ENCODE measurements at regions not wholly inside any gene's neighbourhood (a gene's known extent, or its start where the extent isn't known, plus 50 kb on each side); places are given as distances from the start of the nearest gene placed in this dataset.

GRCh38 chr10:62631241-62631640, 173.3 kb upstream of the ADO start:
- Histone ChIP-seq H3F3A (ENCODE audit: low read depth) (no peaks in the 10 kb centered on the region), H3K9ac (no peak overlapping the region), H2AFZ (replicated peaks) (no peak overlapping the region), H3K4me2 (no peak overlapping the region), H3K9me3 (ENCODE audit: low read depth) (no peaks in the 10 kb centered on the region), H3K4me1 (no peaks in the 10 kb centered on the region), H3K4me3 (no peak overlapping the region), H3K27me3 (no peaks in the 10 kb centered on the region), H4K20me1 (ENCODE audit: low read depth) (no peaks in the 10 kb centered on the region), H3K36me3 (no peaks in the 10 kb centered on the region), H3K79me2 (ENCODE audit: low read depth) (no peaks in the 10 kb centered on the region), H3K27ac (no peak overlapping the region)
- TF ChIP-seq EZH2 (IDR thresholded peaks at IDR 0.05) (no peak), EZH2phosphoT487 (IDR thresholded peaks at IDR 0.05) (no peak)
- TF ChIP-seq, protein P1, sequence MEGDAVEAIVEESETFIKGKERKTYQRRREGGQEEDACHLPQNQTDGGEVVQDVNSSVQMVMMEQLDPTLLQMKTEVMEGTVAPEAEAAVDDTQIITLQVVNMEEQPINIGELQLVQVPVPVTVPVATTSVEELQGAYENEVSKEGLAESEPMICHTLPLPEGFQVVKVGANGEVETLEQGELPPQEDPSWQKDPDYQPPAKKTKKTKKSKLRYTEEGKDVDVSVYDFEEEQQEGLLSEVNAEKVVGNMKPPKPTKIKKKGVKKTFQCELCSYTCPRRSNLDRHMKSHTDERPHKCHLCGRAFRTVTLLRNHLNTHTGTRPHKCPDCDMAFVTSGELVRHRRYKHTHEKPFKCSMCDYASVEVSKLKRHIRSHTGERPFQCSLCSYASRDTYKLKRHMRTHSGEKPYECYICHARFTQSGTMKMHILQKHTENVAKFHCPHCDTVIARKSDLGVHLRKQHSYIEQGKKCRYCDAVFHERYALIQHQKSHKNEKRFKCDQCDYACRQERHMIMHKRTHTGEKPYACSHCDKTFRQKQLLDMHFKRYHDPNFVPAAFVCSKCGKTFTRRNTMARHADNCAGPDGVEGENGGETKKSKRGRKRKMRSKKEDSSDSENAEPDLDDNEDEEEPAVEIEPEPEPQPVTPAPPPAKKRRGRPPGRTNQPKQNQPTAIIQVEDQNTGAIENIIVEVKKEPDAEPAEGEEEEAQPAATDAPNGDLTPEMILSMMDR (IDR thresholded peaks at IDR 0.05) = no peak
- no peaks in the 10 kb centered on the region for H3K9me3 Mint-ChIP-seq
- peaks cover 20% of the 10 kb centered on the region for H3K4me1 Mint-ChIP-seq
- no peak overlapping the region for H3K4me3 Mint-ChIP-seq
- H3K27me3 Mint-ChIP-seq (ENCODE audit: insufficient read depth, low read depth) = peaks cover 2% of the 10 kb centered on the region
- DNase-seq (ENCODE audit: low spot score) = no peak
- H3K36me3 Mint-ChIP-seq = no peaks in the 10 kb centered on the region
- no peak overlapping the region for H3K27ac Mint-ChIP-seq

- no peaks in the 10 kb centered on the region for H3K36me3 Mint-ChIP-seq
Measured at GRCh38 chr10:62632071-62632809, 172.3 kb upstream of the ADO start.

DNA sequence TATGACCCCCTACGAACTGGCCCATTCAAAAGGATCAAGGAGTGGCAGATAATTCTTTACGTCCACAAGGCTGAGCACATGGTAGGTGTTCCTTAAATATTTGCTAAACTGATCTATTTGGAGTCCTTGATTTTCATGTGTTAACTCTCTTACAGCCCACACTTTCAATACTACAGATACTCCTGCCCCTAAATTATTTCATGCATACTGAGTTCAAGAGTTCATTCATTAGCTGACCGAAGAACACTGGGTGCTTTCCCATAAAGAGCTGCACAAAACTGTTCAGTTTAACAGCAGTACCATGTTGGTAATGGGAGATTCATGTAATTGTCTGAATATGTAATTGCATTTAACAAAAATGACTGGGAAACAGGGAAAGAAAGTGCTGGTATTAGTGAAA, 170.5 kb upstream of the ADO start:
- no peaks in the 10 kb centered on the region for H3K36me3 ChIP-seq
- H4K20me1 ChIP-seq (ENCODE audit: low read depth) = no peaks in the 10 kb centered on the region
- Mint-ChIP-seq H3K4me1 (no peaks in the 10 kb centered on the region), H3K27me3 (ENCODE audit: insufficient read depth, low read depth) (peaks cover 2% of the 10 kb centered on the region), H3K27ac (no peak overlapping the region), H3K9me3 (no peaks in the 10 kb centered on the region), H3K36me3 (no peaks in the 10 kb centered on the region), H3K4me3 (no peak overlapping the region)
- no peak overlapping the region for H3K4me3 ChIP-seq
- no peak for DNase-seq (ENCODE audit: low spot score)
- TF ChIP-seq, protein P1 (IDR thresholded peaks at IDR 0.05) = no peak
- TF ChIP-seq EZH2phosphoT487 (IDR thresholded peaks at IDR 0.05) (no peak), EZH2 (IDR thresholded peaks at IDR 0.05) (no peak)
- no peaks in the 10 kb centered on the region for H3K27me3 ChIP-seq
- no peak overlapping the region for H3K4me2 ChIP-seq
- H3F3A ChIP-seq (ENCODE audit: low read depth) = no peaks in the 10 kb centered on the region
- no peaks in the 10 kb centered on the region for H3K9me3 ChIP-seq (ENCODE audit: low read depth)
- no peaks in the 10 kb centered on the region for H3K79me2 ChIP-seq (ENCODE audit: low read depth)
- H3K27ac ChIP-seq = no peak overlapping the region
- no peak overlapping the region for H3K9ac ChIP-seq
- no peaks in the 10 kb centered on the region for H3K4me1 ChIP-seq
- H2AFZ ChIP-seq (replicated peaks) = no peak overlapping the region

More at GRCh38 chr10:62632071-62632809, 172.3 kb upstream of the ADO start:
- no peak for DNase-seq (ENCODE audit: low spot score)
- Histone ChIP-seq H3K9ac (no peak overlapping the region), H3K27me3 (no peaks in the 10 kb centered on the region), H3K27ac (no peak overlapping the region), H3K79me2 (ENCODE audit: low read depth) (no peaks in the 10 kb centered on the region), H3K4me3 (no peak overlapping the region), H3K36me3 (no peaks in the 10 kb centered on the region), H3K4me1 (no peaks in the 10 kb centered on the region), H4K20me1 (ENCODE audit: low read depth) (no peaks in the 10 kb centered on the region), H3F3A (ENCODE audit: low read depth) (no peaks in the 10 kb centered on the region), H3K9me3 (ENCODE audit: low read depth) (no peaks in the 10 kb centered on the region), H2AFZ (replicated peaks) (no peak overlapping the region), H3K4me2 (no peak overlapping the region)
- H3K4me1 Mint-ChIP-seq = peaks cover 10% of the 10 kb centered on the region
- no peak overlapping the region for H3K27ac Mint-ChIP-seq
- no peak overlapping the region for H3K4me3 Mint-ChIP-seq
- H3K9me3 Mint-ChIP-seq = no peaks in the 10 kb centered on the region
- TF ChIP-seq, protein P1 (IDR thresholded peaks at IDR 0.05) = no peak
- no peak for TF ChIP-seq EZH2 (IDR thresholded peaks at IDR 0.05)
- no peak for TF ChIP-seq EZH2phosphoT487 (IDR thresholded peaks at IDR 0.05)
- peaks cover 2% of the 10 kb centered on the region for H3K27me3 Mint-ChIP-seq (ENCODE audit: insufficient read depth, low read depth)

Measured in neural progenitor cell (in vitro differentiated cells).